ENCODE measurements at regions not wholly inside any gene's neighbourhood (a gene's known extent, or its start where the extent isn't known, plus 50 kb on each side); places are given as distances from the start of the nearest gene placed in this dataset.

DNA sequence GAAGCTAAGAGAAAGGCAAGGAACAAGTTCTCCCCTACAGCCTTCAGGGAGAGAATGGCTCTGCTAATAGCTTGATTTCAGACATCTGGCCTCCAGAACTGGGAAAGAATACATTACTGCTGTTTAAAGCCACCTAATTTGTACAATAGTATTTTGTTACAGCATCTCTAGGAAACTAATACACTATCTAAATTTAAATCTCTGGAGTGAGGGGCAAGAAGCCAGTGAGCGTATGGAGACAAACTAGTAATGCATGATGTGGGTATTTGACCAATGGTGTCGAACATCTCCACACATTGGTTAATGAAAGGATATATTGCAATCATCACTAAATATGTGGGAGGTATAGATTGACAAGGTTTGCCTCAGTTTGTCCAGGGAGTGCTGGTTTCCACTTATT lies 451.5 kb downstream of the EPM2A start:
- H3K36me3 Mint-ChIP-seq (ENCODE audit: low read depth, unreplicated experiment), result no peaks in the 10 kb centered on the region
- no peak overlapping the region for H3K4me3 Mint-ChIP-seq (ENCODE audit: unreplicated experiment)
- no peaks in the 10 kb centered on the region for H3K27me3 Mint-ChIP-seq (ENCODE audit: unreplicated experiment)
- H3K4me1 Mint-ChIP-seq (ENCODE audit: unreplicated experiment), result no peaks in the 10 kb centered on the region
- TF ChIP-seq, protein P1, sequence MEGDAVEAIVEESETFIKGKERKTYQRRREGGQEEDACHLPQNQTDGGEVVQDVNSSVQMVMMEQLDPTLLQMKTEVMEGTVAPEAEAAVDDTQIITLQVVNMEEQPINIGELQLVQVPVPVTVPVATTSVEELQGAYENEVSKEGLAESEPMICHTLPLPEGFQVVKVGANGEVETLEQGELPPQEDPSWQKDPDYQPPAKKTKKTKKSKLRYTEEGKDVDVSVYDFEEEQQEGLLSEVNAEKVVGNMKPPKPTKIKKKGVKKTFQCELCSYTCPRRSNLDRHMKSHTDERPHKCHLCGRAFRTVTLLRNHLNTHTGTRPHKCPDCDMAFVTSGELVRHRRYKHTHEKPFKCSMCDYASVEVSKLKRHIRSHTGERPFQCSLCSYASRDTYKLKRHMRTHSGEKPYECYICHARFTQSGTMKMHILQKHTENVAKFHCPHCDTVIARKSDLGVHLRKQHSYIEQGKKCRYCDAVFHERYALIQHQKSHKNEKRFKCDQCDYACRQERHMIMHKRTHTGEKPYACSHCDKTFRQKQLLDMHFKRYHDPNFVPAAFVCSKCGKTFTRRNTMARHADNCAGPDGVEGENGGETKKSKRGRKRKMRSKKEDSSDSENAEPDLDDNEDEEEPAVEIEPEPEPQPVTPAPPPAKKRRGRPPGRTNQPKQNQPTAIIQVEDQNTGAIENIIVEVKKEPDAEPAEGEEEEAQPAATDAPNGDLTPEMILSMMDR (IDR thresholded peaks at IDR 0.05; ENCODE audit: unreplicated experiment), result no peak
- no peak for DNase-seq (ENCODE audit: low spot score)
- no peak overlapping the region for H3K27ac Mint-ChIP-seq (ENCODE audit: unreplicated experiment)
- no peaks in the 10 kb centered on the region for H3K9me3 Mint-ChIP-seq (ENCODE audit: unreplicated experiment)

DNA sequence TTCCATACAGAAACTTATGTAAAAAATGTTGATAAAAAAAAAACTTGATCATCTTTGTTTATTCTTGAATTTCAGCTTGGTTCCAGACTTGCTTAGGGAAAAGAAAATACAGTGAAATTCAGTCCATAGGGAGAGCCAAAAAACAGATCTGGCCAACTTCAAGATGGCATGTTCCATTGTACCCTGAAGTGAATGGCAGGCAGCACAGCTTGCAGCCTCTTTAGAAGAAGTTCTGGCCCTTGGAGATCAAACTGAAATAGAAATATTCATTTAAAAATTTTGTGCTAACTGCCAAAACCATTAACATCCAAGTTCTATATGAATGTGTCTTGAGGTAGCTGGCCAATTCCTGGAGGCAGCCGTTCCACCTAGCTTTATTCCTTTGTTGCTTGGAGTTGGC lies 448.4 kb downstream of the EPM2A start:
- no peak overlapping the region for H3K27ac Mint-ChIP-seq (ENCODE audit: unreplicated experiment)
- DNase-seq (ENCODE audit: low spot score), result no peak
- H3K4me3 Mint-ChIP-seq (ENCODE audit: unreplicated experiment), result no peak overlapping the region
- TF ChIP-seq, protein P1 (IDR thresholded peaks at IDR 0.05; ENCODE audit: unreplicated experiment), result no peak
- H3K4me1 Mint-ChIP-seq (ENCODE audit: unreplicated experiment), result no peaks in the 10 kb centered on the region
- no peaks in the 10 kb centered on the region for H3K36me3 Mint-ChIP-seq (ENCODE audit: low read depth, unreplicated experiment)
- H3K27me3 Mint-ChIP-seq (ENCODE audit: unreplicated experiment), result no peaks in the 10 kb centered on the region
- H3K9me3 Mint-ChIP-seq (ENCODE audit: unreplicated experiment), result no peaks in the 10 kb centered on the region

DNA sequence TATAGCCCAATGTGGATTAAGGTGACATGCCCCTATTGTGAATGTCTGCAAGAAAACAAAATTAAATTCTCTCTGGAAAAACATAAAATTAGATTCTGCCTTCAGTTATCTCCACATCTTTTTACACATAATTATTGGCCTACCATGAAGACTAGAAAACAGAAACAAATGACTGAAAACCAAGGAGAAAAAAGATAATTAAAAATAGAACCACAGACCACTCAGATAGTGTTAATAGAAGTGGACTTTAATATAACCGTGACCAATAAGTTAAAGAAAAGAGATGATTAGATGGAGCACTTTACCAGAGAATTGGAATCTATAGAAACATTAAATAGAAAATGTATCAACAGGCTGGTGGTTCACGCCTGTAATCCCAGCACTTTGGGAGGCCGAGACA lies 445.7 kb downstream of the EPM2A start:
- no peaks in the 10 kb centered on the region for H3K36me3 Mint-ChIP-seq (ENCODE audit: low read depth, unreplicated experiment)

DNA sequence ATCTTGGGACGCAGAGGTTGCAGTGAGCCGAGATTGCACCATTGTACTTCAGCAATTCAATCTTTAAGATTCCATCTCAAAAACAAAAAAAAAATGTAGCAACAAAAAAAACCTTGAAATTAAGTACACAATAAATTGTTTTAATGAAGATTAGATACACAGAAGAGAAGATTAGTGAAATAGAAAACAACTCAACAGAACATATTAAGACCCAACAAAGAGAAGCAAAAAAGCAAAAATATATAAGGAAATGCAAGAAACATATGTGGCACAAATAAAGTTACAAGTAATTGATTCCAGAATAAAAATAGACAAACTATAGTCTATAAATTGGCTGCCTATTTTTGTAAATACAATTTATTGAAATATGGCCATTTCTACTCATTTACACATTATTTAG lies 445.2 kb downstream of the EPM2A start:
- no peaks in the 10 kb centered on the region for H3K9me3 Mint-ChIP-seq (ENCODE audit: unreplicated experiment)
- H3K4me1 Mint-ChIP-seq (ENCODE audit: unreplicated experiment), result no peaks in the 10 kb centered on the region
- no peaks in the 10 kb centered on the region for H3K27me3 Mint-ChIP-seq (ENCODE audit: unreplicated experiment)
- no peak overlapping the region for H3K4me3 Mint-ChIP-seq (ENCODE audit: unreplicated experiment)
- DNase-seq (ENCODE audit: low spot score), result no peak
- no peak overlapping the region for H3K27ac Mint-ChIP-seq (ENCODE audit: unreplicated experiment)
- TF ChIP-seq, protein P1 (IDR thresholded peaks at IDR 0.05; ENCODE audit: unreplicated experiment), result no peak
- H3K36me3 Mint-ChIP-seq (ENCODE audit: low read depth, unreplicated experiment), result no peaks in the 10 kb centered on the region

More for the DNA sequence above, 445.7 kb downstream of the EPM2A start:
- no peak for DNase-seq (ENCODE audit: low spot score)
- H3K27me3 Mint-ChIP-seq (ENCODE audit: unreplicated experiment), result no peaks in the 10 kb centered on the region
- TF ChIP-seq, protein P1 (IDR thresholded peaks at IDR 0.05; ENCODE audit: unreplicated experiment), result no peak
- H3K4me1 Mint-ChIP-seq (ENCODE audit: unreplicated experiment), result no peaks in the 10 kb centered on the region
- no peak overlapping the region for H3K4me3 Mint-ChIP-seq (ENCODE audit: unreplicated experiment)
- H3K9me3 Mint-ChIP-seq (ENCODE audit: unreplicated experiment), result no peaks in the 10 kb centered on the region
- H3K27ac Mint-ChIP-seq (ENCODE audit: unreplicated experiment), result no peak overlapping the region

DNA sequence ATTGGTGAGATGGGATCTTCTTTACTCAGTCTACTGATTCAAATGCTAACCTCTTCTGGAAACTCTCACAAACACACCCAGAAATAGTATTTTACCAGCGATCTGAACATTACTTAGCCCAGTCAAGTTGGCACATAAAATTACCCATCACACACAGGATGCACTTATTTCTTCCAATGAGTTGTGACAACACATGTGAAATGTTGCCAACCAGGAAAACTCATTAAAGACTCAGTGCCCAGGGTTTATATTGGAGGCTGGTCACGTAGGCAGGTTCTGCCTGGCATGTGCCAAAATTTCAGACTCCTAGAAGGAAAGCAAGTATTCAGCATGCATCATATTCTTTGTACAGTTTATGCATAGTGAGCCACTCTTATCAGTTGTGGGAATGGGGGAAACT lies 443.3 kb downstream of the EPM2A start:
- no peaks in the 10 kb centered on the region for H3K27me3 Mint-ChIP-seq (ENCODE audit: unreplicated experiment)
- H3K27ac Mint-ChIP-seq (ENCODE audit: unreplicated experiment), result no peak overlapping the region
- no peaks in the 10 kb centered on the region for H3K4me1 Mint-ChIP-seq (ENCODE audit: unreplicated experiment)
- no peak for DNase-seq (ENCODE audit: low spot score)
- TF ChIP-seq, protein P1 (IDR thresholded peaks at IDR 0.05; ENCODE audit: unreplicated experiment), result no peak
- no peaks in the 10 kb centered on the region for H3K9me3 Mint-ChIP-seq (ENCODE audit: unreplicated experiment)
- H3K36me3 Mint-ChIP-seq (ENCODE audit: low read depth, unreplicated experiment), result no peaks in the 10 kb centered on the region
- H3K4me3 Mint-ChIP-seq (ENCODE audit: unreplicated experiment), result no peak overlapping the region

Data from endothelial cell (in vitro differentiated cells).